Psoas muscle (tissue), 7 donors: ENCODE measurements at regions not wholly inside any gene's neighbourhood (a gene's known extent, or its start where the extent isn't known, plus 50 kb on each side); places are given as distances from the start of the nearest gene placed in this dataset.

ENCODE experiments used
- ATAC-seq, 4 donors: fragments of 200-7000 bp; cut with Tn5 transposase; one replicate each; pipeline ENCODE4 v1.9.1; 2020; ENCODE audit warnings: moderate library complexity in 3 of 4, mild to moderate bottlenecking in 2 of 4
- DNase-seq, 2 donors: peaks; one replicate each; pipeline ENCODE4 v3.0.0-alpha.2; 2020
- H3K27ac ChIP-seq: fragments of 200-600 bp; one replicate; pipeline ENCODE4 v1.8.0; 2022
- H3K27me3 ChIP-seq, 3 donors: fragments of 200-600 bp in 1 of 3; one replicate each; pipeline versions ENCODE4 v1.6.1 to v1.8.0; 2013 to 2022; ENCODE audit warnings: low read length in 2 of 3, mild to moderate bottlenecking in 2 of 3, moderate library complexity in 1 of 3; ENCODE audit not compliant: insufficient read depth in 3 of 3
- H3K36me3 ChIP-seq, 2 donors: fragments of 200-600 bp in 1 of 2; one replicate each; pipeline versions ENCODE4 v1.6.1 to v1.8.0; 2013 to 2022; ENCODE audit warnings: low read depth in 1 of 2, mild to moderate bottlenecking in 1 of 2, moderate library complexity in 1 of 2; ENCODE audit not compliant: insufficient read depth in 1 of 2
- H3K4me1 ChIP-seq: fragments of 200-600 bp; one replicate; pipeline ENCODE4 v1.8.0; 2022
- H3K4me3 ChIP-seq: fragments of 200-600 bp; one replicate; pipeline ENCODE4 v1.8.0; 2022; ENCODE audit warnings: mild to moderate bottlenecking
- H3K9me3 ChIP-seq: fragments of 200-600 bp; one replicate; pipeline ENCODE4 v1.8.0; 2022
- CTCF ChIP-seq: fragments of 200-600 bp; IDR thresholded peaks from one replicate; pipeline ENCODE4 v1.8.0; 2022; ENCODE audit warnings: antibody characterized with exemption
- WGBS, 3 donors: extraction: QIAGEN DNeasy Blood & Tissue Kit; methylation state at CpG; one replicate each; pipeline versions ENCODE4 v1.1.6 to v1.1.7; 2013; 5-methylcytosine and 5-hydroxymethylcytosine counted together
- intact Hi-C, 2 donors: fragments of 100-400 bp; cut with DNase I; formaldehyde crosslinking; loops; one replicate each; pipeline versions ENCODE4 v1.11.0 to v1.14.2; 2022
- donor health status: healthy with polysubstance abuse.
- donor health status: DM: no; HTN: no; CAD: no; lungs with moderate emphysema.
- donor health status: Bipolar disorder and iron deficiency.
- donor health status: healthy.
- donor health status: DM: yes; HTN: yes; CAD: no.
- donor health status: DM: no; HTN: no; CAD: no.
- donor health status: DM: yes; HTN: yes; CAD: no.

DNA sequence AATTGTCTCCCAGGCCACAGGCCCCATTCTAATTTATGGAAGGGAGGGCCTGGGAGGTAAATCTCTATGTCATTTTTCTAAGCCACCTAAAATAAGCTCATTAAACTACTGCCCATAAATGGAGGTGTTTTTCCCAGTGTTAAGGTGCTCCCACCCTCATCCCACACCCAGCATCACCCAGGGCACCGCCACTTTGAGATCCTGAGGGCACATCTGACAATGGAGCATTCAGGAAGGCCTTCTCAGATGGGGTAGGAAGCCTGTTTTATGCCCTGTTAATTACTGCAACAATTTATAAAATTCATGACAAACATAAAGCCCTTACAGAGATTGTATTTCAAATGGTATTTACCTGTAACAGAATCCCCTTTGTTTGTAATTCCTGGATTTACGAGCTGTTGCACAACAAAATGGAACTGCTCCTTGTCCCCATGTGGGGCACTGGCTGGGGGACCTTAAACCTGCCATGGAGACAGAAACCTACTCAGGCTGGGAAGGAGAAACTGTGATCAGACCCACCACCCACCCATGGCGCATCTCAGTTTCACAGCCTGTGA is 319.5 kb upstream of the USP24 start:
- intact Hi-C loops = no loop called here
- DNase-seq (no peak), ATAC-seq (no peak)
- no peak overlapping the region for H3K27ac ChIP-seq
- TF ChIP-seq CTCF = no peak
- H3K9me3 ChIP-seq = no peaks in the 10 kb centered on the region
- 88 to 96% (median 94%) methylated on average over 3 of the region's 3 CpGs for WGBS, 3 donors
- H3K4me1 ChIP-seq = no peaks in the 10 kb centered on the region
- no peaks in the 10 kb centered on the region for H3K36me3 ChIP-seq
- H3K4me3 ChIP-seq = no peak overlapping the region
- H3K27me3 ChIP-seq = no peaks in the 10 kb centered on the region

GRCh38 chr1:55531644-55532043 is 316.5 kb upstream of the USP24 start:
- no peak for TF ChIP-seq CTCF
- H3K27me3 ChIP-seq = no peaks in the 10 kb centered on the region
- no peak overlapping the region for H3K27ac ChIP-seq
- DNase-seq (no peak), ATAC-seq (no peak)
- intact Hi-C loops = no loop called here
- H3K36me3 ChIP-seq = no peaks in the 10 kb centered on the region
- H3K4me1 ChIP-seq = no peaks in the 10 kb centered on the region
- H3K9me3 ChIP-seq = no peaks in the 10 kb centered on the region
- no peak overlapping the region for H3K4me3 ChIP-seq

DNA sequence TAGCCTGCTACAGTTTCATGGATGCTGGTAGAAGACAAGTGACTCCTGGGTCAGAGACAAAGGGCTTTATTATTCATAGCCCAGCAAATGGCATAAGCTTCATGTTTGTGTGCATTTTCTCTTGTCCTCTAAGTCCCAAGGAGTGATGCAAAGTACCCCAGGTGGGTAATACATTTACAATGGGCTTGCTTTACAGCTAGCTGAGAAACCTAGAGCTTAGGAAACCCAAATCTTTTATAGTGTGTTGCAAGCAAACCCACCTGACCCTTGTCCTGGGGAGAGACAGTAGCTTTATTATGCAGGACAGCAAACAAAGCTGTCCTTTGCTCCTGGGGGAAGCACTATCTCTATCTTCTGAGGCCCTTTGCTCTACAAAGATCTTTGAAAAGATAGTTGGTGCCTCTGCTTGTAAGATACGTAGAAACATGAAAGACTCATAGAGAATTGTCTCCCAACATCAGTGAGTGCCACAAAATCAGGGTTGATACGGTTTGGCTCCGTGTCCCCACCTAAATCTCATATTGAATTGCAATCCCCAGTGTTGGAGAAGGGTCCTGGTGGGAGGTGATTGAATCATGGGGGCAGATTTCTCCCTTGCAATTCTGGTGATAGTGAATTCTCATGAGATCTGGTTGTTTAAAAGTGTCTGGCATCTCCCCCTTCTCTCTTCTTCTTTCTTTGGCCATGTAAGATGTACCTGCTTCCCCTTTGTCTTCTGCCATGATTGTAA is 315.8 kb upstream of the USP24 start:
- Histone ChIP-seq H3K9me3 (no peaks in the 10 kb centered on the region), H3K36me3 (no peaks in the 10 kb centered on the region), H3K4me1 (no peaks in the 10 kb centered on the region), H3K27me3 (no peaks in the 10 kb centered on the region), H3K4me3 (no peak overlapping the region), H3K27ac (no peak overlapping the region)
- no peak for TF ChIP-seq CTCF
- 90 to 91% (median 91%) methylated on average over 3 of the region's 3 CpGs for WGBS, 3 donors
- DNase-seq (no peak), ATAC-seq (no peak)
- intact Hi-C loops = no loop called here

GRCh38 chr1:55529017-55529416 is 313.9 kb upstream of the USP24 start:
- 84 to 87% (median 84%) methylated on average over 4 of the region's 4 CpGs for WGBS, 3 donors
- DNase-seq (no peak), ATAC-seq (no peak)
- Histone ChIP-seq H3K4me3 (no peak overlapping the region), H3K27ac (no peak overlapping the region), H3K4me1 (no peaks in the 10 kb centered on the region), H3K9me3 (no peaks in the 10 kb centered on the region), H3K27me3 (no peaks in the 10 kb centered on the region), H3K36me3 (no peaks in the 10 kb centered on the region)
- intact Hi-C loops = no loop called here
- no peak for TF ChIP-seq CTCF

DNA sequence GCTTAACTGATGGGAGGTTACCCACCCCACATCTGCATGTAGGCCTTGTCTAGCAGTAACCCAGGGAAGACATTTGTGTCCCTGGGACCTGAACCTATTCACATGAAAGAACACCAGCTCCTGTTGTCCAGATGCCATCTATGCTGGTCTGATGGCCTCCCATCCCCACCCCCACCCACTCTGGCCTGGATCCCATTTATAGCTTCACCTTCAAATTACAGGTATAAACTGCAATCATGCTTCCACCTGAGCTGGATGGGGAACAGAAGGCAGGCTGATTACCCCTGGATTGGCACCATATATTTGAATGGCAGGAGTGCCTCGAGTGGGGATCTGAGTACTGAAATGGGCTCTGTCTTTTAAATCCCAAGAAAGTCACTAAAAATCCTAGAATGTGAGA is 312.7 kb upstream of the USP24 start:
- H3K36me3 ChIP-seq = no peaks in the 10 kb centered on the region
- no peak overlapping the region for H3K27ac ChIP-seq
- H3K4me1 ChIP-seq = no peaks in the 10 kb centered on the region
- H3K27me3 ChIP-seq = no peaks in the 10 kb centered on the region
- intact Hi-C loops = no loop called here
- no peak for TF ChIP-seq CTCF
- 82 to 85% (median 84%) methylated on average over 1 of the region's 1 CpG for WGBS, 3 donors
- H3K4me3 ChIP-seq = no peak overlapping the region
- H3K9me3 ChIP-seq = no peaks in the 10 kb centered on the region
- DNase-seq (no peak), ATAC-seq (no peak)
